Activated CD4-positive, alpha-beta T cell treated with anti-CD3 and anti-CD28 coated beads, Interleukin-2, Interleukin-6, amounts not matched to agents 100 ng/mL and 50 ng/mL, durations not matched to agents 16 hours and 8 hours (primary cell): ENCODE measurements at regions not wholly inside any gene's neighbourhood (a gene's known extent, or its start where the extent isn't known, plus 50 kb on each side); places are given as distances from the start of the nearest gene placed in this dataset.

Source experiments
- DNase-seq: peaks from one replicate; pipeline ENCODE4 v3.0.0-alpha.2; 2020

DNA sequence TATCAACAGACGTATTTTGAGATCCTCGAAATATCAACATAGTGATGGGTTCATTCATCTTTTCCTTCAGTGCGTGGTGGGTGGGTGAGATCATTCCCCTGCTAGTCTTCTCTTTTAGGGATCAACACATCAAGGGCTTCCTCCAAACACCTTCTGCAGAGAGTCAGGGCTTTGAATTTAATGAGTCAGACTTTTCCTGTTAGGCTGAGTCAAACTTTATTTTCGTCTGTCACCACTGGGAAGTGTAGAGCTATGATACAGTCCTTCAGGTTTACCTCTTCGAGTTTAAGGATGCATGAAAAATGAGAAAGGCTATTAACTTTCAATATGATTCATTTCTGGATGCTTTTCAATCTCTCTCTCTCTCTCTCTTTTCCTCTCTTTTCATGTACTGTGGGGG is 189.1 kb downstream of the BMP2 start:
- DNase-seq, result no peak

DNA sequence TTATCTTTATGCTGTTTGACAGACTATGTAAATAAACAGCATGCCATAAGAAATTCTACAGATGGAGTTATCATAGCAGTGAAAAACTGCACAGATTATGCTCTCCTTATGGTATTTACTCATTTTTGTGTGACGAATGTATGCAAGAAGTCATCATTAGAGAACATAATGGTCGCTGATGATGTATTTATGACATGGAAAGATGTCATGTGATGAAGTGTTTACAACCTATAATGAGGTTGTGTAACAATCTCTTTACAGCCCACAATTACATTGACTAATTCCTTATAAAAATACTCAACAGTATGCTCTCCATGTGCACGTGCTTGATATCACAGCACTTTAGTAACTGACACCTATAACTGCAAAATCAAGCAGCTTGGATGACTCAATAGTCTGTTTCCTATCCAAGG is 192.4 kb downstream of the BMP2 start:
- no peak for DNase-seq

DNA sequence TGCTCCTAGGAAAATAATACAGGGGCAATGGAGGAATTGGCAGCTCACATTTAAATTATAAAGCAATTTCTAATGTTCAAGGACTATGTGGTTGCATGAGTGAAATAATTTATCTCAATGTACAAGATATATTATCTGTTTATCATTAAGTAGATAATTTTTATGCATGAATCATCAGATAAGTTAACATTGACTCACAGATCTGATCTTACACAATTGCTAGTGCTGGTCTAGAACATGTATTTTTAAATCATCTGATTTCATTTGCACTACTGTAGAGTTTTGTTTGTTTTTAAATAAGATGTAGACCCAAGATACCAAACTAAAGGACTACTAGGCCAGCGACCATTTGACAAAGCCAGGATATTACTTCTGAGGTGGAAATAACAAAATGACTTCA is 199.2 kb downstream of the BMP2 start:
- no peak for DNase-seq

DNA sequence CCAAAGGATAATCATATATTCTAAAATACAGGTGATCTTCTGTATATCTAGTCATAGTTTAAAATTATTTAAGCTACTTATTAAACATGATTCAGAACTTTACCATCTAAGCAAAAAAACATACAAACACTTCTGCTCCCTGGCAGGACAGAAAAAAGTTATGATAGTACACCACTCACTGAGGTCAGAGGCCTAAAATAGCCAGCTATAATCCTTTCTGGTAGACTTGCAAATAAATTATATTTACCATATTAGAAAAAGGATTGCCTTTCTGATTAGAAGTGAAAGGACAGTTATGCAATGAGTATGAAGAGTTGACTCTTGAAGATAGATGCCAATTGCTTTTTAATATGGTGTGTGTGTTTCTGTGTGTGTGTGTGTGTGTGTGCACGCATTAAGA is 207.4 kb downstream of the BMP2 start:
- no peak for DNase-seq

DNA sequence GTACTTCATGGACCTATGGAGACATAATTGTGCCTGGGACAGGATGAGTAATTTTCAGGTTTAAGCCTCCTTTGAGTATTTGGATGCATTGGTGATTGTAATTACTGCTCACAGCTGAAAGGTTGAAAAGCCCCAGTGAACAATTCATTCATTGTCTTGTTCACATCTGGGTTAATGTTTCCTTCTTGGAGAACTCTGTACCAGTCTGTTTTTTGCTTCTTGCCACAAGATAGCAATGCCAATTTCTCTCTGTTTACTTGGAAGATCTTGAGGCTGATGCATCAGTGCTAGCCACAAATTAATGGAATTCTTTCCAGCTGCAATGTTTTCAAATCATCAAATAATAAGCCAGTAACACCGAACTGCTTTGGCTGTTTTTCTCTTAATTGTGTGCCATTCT is 207.8 kb downstream of the BMP2 start:
- DNase-seq, result no peak

DNA sequence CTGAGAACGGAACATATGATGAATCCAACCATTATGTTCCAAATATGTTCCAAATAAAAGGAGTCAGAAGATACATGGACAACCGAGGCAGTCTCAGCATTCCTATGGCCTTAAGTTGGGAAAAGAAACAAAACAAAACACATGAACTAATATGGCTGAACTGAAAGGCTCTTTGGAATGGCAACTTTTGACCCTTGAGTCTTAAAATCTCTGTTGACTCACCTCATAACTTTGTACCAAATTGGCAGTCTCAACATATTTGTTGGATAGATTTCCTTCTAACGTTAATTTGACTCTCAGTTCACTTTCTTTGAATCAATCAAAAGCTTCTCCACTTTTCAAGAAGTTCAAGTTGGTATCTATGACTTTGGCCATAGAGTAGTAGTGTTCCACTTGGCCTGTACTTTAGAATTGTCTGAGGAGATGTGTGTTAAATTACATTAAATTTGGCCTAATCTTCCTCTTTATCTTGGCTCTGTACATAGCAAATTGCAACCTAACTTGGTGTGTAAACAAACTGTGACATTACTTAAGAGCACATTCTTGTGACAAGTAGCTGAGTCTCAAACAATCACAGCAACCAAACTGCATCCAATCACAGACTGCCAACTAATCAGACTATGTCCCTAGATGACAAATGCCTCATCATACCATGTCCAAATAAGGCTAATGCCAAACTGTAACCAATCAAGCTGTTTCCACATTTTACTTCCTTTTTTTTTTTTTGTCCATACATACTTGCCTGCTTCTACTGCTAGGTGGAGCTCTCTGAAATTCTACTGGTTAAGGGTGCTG is 208.8 kb downstream of the BMP2 start:
- no peak for DNase-seq

DNA sequence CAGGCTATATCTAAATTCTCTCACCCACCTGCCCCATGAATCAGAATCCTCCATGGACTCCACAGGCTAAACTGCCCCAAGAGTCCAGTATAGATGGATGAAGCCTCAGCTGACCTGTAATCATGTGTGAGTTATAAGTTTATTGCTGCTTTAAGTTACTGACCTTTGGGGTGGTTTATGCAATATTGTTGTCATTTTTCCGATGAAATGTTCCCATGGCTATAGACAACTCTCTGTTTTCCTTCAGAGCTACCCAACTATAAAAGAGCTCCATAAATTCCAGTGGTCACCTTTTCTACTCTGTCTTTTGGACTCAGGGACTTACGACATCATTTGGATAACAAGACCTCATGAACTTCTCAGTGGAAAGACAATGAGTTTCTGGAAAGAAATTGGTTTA is 212.1 kb downstream of the BMP2 start:
- DNase-seq, result no peak

DNA sequence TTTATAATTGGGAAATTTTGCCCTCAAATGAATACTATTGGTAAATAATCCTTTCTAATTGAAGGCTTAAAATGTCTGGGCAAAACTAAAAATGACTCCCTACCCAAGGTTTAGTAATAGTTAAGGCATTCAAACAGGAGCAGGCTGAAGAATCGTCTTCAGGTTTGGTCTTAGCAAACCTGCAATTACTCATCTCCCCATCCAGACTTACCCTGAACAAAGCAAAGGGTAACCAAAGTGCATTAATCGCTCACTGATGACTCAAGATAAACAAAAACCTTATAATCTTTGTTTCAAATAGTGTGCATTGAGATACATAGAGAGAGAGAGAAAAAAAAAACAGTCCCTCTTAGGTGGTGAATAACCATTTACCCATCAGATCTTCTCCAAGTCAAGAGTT is 225.5 kb downstream of the BMP2 start:
- DNase-seq, result no peak

DNA sequence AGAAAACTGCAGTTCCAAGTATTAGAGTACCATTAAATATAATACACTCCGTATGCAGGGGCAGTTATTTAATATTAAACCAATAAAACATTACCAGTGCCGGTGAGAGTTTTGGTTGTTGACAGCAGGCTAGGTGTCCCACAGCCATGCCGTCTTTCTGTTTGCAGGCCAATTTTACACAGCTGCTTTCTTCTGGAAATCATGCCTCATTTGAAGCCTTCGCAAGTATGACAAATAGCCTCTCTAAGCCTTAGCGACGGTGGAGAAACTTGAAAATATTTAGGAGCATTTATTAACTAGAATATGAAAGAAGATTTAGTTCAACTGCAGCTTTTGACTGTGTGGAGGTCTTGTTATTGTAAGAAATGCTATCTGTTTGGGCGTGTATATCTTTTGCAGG is 226.0 kb downstream of the BMP2 start:
- no peak for DNase-seq

DNA sequence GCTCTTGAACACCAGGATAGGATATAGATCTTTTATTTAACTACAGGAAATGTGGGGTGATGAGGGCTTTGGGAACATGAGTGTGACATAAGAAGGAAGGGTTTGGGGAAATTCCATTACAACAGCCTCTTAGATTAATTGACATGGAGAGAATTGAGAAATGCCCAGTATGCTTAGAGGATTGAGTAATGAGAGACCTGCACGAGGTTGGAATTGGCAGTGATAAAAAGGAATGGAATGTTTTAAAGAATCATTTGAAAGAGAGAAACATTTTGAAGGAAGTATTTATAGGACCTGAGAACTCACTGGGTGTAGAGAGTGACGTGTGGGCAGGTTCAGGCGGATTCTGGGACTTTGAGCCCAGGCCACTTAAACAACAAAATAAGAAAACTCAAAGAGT is 227.0 kb downstream of the BMP2 start:
- no peak for DNase-seq

DNA sequence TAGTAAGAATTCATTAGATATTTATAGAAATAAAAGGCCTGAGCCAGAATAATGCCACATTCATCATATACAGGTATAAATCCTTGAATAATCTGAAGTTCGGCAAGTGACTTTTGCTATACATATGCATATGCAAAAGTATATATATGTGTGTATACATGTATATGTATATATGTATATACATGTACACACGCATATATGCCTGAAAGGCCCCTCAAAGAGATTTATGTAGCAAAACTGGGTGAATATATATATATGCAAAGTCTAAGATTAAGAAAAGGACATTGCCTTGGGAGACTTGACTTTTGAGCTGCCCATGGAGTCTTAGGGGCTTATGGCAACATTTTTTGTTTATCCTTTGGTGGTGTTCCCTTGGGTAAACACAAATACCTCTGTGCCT is 231.4 kb downstream of the BMP2 start:
- no peak for DNase-seq

DNA sequence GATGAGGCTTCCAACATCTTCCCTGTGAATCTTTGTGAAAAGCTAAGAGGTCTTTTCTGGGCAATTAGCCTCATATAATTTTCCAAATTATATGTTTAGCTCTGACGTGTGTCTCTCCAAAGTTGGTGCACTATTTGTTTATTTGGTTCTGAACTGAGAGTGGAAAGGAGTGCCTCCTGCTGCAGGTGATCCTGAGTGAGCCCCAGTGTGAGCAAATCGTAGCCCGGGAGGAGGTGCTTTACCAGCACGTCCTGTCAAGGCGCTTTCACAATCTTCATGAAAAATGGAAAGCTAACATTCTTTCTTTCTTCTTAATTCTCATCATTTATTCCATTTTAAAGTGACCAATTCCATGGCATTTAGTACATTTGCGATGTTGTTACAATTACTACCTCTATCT is 231.9 kb downstream of the BMP2 start:
- no peak for DNase-seq

DNA sequence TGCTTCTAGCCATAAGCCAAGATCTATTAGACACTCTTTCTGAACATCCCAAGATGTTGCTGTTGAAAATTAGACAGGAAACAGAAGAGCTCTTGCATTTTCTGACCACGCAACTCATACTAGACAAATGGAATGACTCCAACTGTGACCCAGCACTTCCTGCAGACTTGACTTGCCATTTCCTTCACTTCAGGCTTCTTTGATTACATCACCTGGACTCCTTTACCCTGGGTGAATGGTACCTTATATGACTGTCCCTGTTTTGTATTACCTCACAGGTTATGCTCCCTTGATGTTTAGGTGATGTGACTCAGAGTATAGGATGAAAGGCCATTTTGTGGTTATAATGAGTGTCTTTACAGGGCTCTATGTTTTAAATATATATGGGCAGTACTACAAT is 236.1 kb downstream of the BMP2 start:
- DNase-seq, result peak; percentile 8

DNA sequence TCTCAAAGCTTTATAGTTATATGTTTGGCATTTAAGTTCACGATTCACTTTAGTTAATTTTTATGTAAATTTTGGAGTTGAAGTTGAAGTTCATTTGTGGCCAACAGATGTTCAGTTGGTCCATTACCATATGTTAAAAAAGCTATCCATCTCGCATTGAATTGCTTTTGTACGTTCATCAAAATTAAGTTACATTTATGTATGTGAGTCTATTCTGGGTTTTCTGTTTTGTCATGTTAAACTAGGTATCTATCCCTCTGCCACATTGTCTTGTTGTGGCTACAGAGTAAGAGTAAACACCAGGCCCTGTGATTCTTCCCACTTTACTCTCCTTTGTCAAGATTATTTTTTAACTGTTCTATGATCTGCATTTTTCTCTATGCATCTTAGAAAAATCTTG is 237.3 kb downstream of the BMP2 start:
- no peak for DNase-seq

DNA sequence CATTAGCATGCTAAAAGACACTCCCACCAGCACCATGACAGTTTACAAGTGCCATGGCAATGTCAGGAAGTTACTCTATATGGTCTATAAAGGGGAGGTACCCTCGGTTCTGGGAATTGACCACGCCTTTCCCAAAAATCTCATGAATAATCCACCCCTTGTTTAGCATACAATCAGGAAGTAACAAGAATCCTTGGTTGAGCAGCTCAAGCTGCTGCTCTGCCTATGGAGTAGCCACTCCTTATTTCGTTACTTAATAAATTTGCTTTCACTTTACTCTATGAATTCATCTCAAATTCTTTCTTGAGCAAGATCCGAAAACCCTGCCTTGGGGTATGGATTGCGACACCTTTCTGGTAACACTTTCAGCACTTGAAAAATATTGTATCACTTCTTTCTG is 243.0 kb downstream of the BMP2 start:
- no peak for DNase-seq

DNA sequence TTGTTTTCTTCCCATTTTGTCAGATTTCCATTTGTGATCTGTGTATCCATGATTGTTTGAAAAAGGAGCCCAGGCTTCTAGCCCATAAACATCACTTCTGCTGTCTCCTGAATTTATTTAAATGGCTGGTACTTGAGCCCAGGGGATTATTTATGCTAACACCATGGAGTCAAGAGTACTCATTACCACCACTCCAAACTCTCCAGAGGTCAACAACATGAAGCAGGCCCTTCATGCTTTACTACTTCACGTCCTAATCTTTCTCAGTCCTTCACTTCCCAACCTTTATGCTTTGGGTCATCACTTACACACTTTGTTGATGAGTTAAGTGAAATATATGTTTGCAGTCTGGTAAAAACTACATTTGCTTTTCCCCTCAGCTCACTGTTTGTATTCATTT is 247.8 kb downstream of the BMP2 start:
- no peak for DNase-seq

DNA sequence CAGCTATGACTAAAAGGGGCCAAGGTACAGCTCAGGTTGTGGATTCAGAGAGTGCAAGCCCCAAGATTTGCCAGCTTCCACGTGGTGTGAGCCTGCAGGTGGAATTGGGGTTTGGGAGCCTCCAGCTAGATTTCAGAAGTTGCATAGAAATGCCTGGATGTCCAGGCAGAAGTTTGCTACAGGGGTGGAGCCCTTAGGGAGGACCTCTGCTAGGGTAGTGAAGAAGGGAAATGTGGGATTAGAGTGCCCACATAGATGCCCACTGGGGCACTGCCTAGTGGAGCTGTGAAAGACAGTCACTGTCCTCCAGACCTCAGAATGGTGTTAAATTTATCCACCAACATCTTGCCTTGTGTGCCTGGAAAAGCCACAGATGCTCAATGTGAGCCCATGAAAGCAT is 255.1 kb downstream of the BMP2 start:
- no peak for DNase-seq

DNA sequence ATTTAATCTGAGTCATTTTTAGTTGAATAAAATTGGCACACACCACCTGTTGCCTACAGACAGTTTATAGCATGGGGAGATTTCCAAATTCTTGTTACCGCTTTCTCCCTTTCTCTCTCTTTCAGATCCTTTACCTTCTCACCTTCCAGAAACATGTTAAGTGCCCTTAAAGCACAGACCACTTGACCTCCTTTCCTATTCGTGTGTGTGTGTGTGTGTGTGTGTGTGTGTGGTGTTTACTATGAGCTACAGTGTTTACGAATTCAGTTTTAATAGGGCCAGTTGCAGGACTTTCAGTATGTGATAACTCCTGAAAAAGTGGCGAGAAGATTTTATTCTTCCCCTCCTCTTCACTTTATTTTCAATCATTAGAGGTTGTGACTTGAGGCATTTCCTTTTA is 258.1 kb downstream of the BMP2 start:
- DNase-seq, result no peak

DNA sequence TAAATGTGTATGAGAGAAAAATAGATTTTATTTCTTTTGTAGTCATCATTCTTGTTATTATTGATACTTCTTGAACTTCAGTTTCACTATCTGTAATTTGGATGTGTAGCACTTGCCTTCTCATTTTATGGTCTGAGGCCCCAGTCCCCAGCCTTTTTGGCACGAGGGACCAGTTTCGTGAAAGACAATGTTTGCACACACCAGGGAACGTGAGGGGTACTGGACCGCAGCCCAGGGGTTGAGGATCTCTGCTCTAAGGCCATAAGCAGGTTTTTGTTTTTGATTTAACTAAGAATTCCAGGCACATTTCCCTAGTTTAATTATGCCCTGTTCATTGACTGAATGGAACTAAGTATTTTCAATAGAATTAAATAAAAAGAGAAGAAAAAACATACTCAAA is 261.5 kb downstream of the BMP2 start:
- no peak for DNase-seq

DNA sequence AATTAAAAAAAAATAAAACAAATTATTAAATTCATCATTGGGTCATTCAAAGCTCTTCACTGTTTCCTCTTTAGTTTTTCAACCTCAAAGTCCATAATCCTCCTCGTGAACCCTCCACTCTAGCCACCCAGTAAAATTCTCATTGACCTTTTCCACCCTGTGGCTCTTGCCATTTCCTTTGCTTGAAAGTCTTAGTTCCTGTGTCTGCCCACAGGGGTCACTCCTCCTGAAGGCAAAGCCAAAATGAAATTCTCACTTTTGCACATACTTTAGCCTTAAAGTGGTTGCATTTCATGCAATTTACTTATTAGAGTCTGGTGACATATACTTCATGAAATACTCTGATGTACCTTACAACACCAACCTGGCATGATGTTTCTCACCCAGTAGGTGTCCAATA is 263.7 kb downstream of the BMP2 start:
- no peak for DNase-seq

DNA sequence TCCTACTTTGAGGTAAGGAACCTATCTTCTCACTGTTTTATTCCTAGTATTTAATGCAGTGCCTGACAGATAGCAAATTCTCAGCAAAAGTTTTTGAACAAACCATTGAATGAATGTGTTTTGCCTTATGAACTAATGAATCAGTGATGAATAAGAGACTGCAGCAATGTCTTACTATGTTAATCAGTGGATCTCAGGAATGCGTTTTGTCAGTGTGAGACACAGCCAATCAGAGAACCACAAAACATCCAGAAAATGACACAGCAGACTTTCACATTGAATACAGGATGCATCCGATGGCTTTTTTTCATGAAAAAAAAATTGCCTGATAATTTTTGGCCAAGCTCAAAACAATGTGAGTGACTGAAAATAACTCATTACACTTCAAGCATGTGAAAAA is 270.5 kb downstream of the BMP2 start:
- no peak for DNase-seq

DNA sequence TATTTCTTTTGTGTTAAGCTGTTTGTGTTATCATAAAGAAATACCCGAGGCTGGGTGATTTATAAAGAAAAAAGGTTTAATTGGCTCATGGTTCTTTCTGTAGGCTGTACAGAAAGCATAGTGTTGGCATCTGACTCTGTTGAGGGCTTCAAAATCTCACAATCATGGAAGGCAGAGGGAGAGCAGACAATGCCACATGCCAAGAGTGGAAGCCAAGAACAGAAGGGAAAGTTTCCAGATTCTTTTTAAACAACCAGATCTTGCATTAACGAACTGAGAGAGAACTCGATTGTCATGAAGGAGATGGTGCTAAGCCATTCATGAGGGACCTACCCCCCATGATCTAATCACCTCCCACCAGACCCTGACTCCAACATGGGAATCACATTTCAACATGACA is 290.1 kb downstream of the BMP2 start:
- DNase-seq, result no peak

DNA sequence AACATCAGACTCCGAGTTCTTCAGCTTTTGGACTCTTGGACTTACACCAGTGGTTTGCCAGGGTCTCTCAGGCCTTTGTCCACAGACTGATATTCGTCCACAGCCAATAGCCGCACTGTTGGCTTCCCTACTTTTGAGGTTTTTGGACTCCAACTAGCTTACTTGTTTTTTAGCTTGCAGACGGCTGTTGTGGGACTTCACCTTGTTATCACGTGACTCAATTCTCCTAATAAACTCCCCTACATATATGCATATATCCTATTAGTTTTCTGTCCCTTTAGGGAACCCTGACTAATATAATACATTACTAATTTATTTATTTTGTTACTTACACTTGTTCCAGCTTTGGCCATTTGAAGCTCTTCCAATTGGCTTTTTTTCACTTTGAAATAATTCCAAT is 311.3 kb downstream of the BMP2 start:
- DNase-seq, result no peak

DNA sequence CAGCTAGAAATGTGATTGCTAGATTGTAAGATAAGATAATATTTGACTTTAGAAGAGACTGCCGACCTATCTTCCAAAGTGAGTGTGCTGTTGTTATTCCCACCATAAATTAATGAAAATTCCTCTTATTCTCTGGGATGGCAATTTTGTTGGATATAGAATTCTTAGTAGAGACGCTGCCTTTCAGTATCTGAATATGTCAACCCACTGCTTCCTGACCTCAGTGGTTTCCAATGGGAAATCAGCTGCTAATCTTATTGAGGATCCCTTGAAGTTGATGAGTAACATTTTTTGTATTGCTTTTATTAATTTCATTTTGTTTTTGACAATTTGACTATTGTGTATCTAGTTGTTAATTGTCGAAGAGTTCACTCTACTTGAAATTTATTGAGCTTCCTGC is 313.0 kb downstream of the BMP2 start:
- DNase-seq, result no peak

DNA sequence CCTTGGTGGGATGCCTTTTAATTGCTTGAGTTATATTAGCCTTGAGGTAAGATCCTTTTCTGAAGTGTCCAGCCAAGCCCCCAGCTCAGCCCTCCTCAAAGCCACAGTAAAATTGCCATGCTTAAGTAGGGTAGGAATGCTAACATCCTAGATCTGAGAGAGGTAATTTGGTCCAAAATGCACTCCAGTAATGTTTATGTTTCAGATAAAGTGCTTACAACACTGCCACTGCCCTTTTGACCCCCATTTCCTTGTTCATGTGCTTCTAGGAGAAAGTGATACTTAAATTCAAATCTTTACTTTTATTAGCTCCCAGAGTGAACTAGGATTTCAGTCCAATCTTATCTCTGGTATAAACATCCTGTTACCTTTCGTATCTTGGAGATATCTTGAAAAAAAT is 318.0 kb downstream of the BMP2 start:
- DNase-seq, result no peak

DNA sequence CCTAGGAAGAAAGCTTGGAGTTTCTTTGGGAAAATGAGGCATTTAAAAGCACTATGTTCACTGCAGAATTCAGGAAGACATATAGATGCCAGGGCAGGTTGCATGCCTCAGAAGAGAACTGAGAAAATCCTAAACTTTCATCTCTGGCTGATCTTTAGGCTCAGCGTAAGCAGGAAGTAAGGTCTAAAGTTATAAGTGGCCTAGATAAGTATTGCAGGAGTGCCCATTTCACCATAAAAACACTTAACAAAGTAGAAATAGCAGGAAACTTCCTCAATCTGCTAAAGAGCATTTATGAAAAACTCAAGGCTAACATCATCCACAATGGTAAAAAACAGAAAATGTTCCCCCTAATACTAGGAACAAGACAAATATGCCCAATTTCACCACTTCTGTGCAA is 320.3 kb downstream of the BMP2 start:
- DNase-seq, result no peak
